Muscle layer of colon (tissue), 2 donors: ENCODE measurements at regions not wholly inside any gene's neighbourhood (a gene's known extent, or its start where the extent isn't known, plus 50 kb on each side); places are given as distances from the start of the nearest gene placed in this dataset.

Source experiments
- H3K27ac ChIP-seq: one replicate; pipeline ENCODE4 v1.7.0; 2013; ENCODE audit warnings: low read depth, mild to moderate bottlenecking, low read length, moderate library complexity
- H3K27me3 ChIP-seq, 2 donors: one replicate each; pipeline ENCODE4 v1.7.0; 2013; ENCODE audit warnings: low read length in 2 of 2, mild to moderate bottlenecking in 2 of 2; ENCODE audit not compliant: insufficient read depth in 2 of 2, control insufficient read depth in 1 of 2
- H3K36me3 ChIP-seq: one replicate; pipeline ENCODE4 v1.7.0; 2013; ENCODE audit warnings: mild to moderate bottlenecking, low read length; ENCODE audit not compliant: insufficient read depth
- H3K4me1 ChIP-seq: one replicate; pipeline ENCODE4 v1.7.0; 2013; ENCODE audit warnings: mild to moderate bottlenecking, low read length; ENCODE audit not compliant: insufficient read depth
- H3K4me3 ChIP-seq, 2 donors: one replicate each; pipeline ENCODE4 v1.7.0; 2013; ENCODE audit warnings: low read length in 2 of 2, low read depth in 1 of 2, mild to moderate bottlenecking in 1 of 2, moderate library complexity in 1 of 2
- H3K9ac ChIP-seq: one replicate; pipeline ENCODE4 v1.7.0; 2013; ENCODE audit warnings: low read length
- H3K9me3 ChIP-seq: one replicate; pipeline ENCODE4 v1.7.0; 2013; ENCODE audit warnings: mild to moderate bottlenecking, low read length
- donor health status: abdominal sarcoma.
- donor health status: Adenocarcinoma of cecum.

DNA sequence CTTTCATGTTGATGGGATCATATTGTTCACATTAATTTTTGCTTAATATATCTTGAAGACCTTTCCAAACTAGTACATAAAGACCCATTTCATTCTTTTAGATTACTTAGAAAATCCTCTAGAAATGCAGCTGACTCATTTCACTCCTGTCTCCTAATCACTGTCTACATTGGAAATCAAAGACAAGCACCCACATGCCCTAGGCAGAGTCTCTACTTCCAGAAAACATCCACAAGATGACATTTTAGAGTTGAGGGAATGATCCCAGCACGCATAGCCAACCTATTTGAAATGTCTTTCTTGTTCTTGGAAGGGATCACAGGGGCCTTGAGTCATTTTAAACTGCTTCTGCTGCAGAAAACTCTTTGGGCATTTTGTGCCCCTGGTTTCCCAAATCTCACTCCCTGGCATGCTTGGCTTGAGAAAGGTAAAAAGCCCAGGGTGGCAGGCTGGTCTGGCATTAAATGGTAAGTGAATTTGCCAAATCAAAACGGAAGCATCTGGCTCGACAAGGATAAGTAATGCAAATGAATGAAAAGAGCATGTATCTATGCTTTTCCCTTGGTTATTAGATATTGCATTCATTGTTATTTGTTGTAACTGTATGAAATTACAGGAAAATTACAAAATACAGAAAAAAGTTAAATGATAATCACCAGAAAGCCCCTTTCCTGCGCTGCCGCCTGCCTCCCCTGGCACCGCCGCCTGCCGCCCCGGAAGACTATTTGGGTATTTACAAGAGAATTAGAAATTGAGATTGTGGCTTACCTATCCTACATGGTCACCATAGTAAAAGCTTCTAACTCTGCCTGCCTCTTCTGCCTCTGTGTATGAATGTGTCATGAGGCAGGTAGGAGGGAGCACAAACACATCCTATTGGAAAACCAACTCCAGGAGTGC, 225.3 kb downstream of the PTEN start:
- no peaks in the 10 kb centered on the region for H3K36me3 ChIP-seq
- H3K27me3 ChIP-seq: no peaks in the 10 kb centered on the region
- no peaks in the 10 kb centered on the region for H3K9me3 ChIP-seq
- no peak overlapping the region for H3K4me3 ChIP-seq
- no peak overlapping the region for H3K27ac ChIP-seq
- no peaks in the 10 kb centered on the region for H3K4me1 ChIP-seq
- H3K9ac ChIP-seq: no peak overlapping the region

DNA sequence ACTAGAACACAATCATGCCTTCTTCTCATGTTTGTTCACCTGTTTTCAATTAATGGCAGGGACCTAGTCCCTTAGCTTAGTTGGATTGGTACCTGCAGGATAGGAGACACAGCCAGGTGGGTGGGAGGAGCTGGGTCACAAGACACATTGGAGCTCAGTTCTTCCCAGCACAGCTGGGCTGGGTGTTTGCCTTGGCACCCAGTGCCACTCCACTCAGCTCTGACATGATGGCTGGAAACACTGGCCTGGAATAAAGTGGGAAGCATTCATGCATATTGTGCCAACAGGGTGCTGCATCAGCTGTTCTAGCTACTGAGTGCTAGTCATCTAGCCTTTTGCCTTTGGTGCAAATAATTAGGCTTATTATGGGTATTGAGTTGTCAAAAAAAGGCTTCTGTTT, 226.1 kb downstream of the PTEN start:
- H3K27me3 ChIP-seq: no peaks in the 10 kb centered on the region
- H3K4me1 ChIP-seq: no peaks in the 10 kb centered on the region
- no peak overlapping the region for H3K27ac ChIP-seq
- no peak overlapping the region for H3K9ac ChIP-seq
- no peaks in the 10 kb centered on the region for H3K9me3 ChIP-seq
- no peaks in the 10 kb centered on the region for H3K36me3 ChIP-seq
- H3K4me3 ChIP-seq: no peak overlapping the region

DNA sequence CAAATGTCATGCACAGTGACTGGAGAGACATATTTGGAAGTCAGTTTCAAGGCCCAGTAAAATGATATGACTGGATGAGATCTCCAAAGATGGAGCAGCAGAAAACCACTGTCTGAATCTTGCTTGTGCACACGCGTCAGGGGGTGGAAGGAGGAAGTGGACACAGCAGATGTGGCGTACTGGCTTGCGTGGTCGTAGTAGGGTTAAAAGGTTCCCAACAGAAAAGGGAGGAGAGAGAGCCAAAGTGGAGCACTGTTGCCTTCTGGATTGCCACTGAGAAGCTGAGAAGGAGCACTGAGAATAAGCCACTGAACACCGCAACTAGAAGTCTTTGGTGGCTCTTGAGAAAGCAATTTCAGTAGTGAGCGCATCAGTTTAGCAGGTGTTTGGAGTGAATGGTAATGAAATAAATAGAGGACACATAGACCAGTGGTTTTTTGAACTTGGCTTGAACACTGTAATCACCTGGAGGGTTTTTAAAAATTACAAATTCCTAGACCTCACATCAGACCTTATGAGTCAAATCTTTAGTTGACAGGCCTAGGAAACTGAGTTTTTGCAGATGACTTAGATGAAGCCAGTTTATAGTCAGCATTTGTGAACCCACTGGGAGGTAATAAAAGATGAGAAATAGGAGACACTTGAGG, 227.3 kb downstream of the PTEN start:
- H3K27me3 ChIP-seq: no peaks in the 10 kb centered on the region
- H3K9me3 ChIP-seq: no peaks in the 10 kb centered on the region
- H3K27ac ChIP-seq: no peak overlapping the region
- H3K4me3 ChIP-seq: no peak overlapping the region
- no peak overlapping the region for H3K9ac ChIP-seq
- peaks cover 5% of the 10 kb centered on the region for H3K4me1 ChIP-seq
- no peaks in the 10 kb centered on the region for H3K36me3 ChIP-seq

DNA sequence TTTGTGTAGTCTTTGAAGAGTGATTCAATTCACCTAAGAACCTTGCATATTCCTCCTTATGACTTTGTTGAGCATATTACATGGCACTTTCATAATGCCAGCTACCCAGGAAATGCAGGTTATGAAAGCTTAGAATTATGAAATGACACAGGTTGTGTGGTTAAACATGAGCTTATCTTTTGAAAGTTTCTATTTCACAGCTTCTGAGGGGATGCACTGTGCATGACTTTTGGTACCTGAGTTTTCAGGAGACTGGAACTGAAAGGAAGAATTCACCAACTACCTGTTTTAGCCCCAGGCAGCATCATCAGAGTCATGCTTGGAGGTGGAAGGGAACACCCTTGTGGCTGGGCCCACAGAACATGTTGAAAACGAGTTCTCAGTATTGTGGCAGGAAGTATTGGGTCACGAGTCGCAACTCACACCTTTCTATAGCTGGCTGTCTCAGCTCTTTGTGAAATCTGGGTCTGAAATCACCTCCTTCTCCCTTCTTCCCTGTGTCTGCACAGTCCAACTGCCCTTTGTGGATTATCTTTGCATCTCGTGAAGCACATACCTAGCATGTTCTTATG, 228.2 kb downstream of the PTEN start:
- Histone ChIP-seq H3K9ac (no peak overlapping the region), H3K36me3 (no peaks in the 10 kb centered on the region), H3K4me1 (peaks cover 10% of the 10 kb centered on the region), H3K27me3 (no peaks in the 10 kb centered on the region), H3K27ac (no peak overlapping the region), H3K4me3 (no peak overlapping the region), H3K9me3 (no peaks in the 10 kb centered on the region)

DNA sequence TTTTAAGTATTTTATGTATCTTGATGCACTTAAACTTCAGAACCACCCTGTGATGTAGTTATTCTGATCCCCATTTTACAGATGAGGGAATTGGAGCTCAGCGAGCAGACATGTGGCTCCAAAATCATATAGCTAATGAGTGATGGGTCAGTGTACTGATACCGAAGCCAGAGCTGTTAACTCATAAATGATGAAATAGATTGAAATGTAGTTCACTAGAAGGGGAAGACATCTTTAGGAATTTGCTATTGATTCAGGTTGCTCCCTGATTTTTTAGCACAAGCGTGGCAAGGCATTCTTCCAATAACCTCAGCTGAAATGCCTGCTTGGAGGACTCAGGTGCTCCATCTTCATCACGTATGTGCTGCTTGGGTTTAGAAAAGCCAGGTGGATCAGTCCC, 228.8 kb downstream of the PTEN start:
- Histone ChIP-seq H3K36me3 (no peaks in the 10 kb centered on the region), H3K4me1 (peaks cover 10% of the 10 kb centered on the region), H3K4me3 (no peak overlapping the region), H3K9ac (no peak overlapping the region), H3K9me3 (no peaks in the 10 kb centered on the region), H3K27me3 (no peaks in the 10 kb centered on the region), H3K27ac (no peak overlapping the region)

DNA sequence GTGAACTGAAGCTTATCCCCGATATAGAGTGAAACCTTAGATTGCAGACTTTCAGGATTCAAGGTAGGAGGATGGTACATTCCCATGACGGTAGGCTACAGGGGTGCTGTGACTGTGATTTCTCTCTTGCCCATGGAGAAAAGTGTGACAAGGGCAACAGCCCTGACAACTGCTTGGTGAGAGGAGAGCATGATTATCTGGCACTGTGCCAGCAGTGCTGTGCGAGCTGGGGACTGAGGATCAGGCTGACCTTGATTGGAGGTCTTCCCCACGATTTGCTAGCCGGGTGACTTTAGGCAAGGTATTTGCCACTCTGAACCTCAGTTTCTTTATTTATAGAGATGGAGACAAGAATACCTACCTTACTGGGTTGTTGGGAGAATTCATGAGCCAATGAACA, 229.5 kb downstream of the PTEN start:
- Histone ChIP-seq H3K4me1 (peaks cover 10% of the 10 kb centered on the region), H3K9me3 (no peaks in the 10 kb centered on the region), H3K27me3 (no peaks in the 10 kb centered on the region), H3K9ac (no peak overlapping the region), H3K36me3 (no peaks in the 10 kb centered on the region), H3K4me3 (no peak overlapping the region), H3K27ac (no peak overlapping the region)

DNA sequence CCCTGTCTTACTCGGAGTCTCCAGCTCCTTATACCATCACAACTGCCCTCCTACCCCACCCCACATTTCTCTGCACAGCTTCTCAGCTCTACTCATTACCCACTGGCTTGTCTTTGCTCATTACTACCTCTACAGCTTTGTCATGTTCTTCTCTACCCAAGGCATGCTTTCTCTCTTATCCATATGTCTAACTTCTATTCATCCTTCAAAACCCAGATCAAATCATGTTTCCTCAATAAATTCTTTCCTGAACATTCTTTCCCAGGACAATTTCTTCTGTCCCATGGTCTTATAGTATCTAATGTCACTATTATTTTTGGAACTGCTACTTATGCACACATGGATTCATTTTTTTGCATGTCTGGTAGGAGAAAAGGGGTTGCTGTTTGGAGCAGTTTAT, 231.4 kb downstream of the PTEN start:
- Histone ChIP-seq H3K9ac (no peak overlapping the region), H3K27ac (no peak overlapping the region), H3K9me3 (no peaks in the 10 kb centered on the region), H3K4me3 (no peak overlapping the region), H3K27me3 (no peaks in the 10 kb centered on the region), H3K36me3 (no peaks in the 10 kb centered on the region), H3K4me1 (peaks cover 10% of the 10 kb centered on the region)

DNA sequence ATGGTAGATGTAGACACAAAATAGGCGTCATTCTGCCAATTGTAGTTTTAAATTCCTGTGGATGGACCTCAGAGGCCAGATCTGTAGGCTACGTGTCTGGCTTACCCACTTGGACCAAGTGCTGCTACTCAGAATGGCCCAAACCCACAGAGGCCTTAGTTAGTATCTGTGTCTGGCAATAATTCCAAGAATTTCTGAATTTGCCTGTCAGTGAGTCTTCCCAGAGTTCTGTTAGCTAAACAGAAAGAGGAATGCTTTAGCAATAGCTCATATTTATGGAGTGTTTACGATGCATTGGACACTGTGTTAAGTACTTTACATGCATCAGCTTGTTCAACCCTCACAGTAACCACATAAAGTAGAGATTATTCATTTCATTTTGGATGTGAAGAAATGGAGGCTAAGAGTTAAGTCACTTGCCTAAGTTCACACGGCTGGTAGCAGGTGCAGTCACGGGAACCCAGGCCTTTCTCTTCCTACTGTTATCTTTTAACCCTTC, 231.8 kb downstream of the PTEN start:
- Histone ChIP-seq H3K4me3 (no peak overlapping the region), H3K4me1 (peaks cover 10% of the 10 kb centered on the region), H3K27me3 (no peaks in the 10 kb centered on the region), H3K9me3 (no peaks in the 10 kb centered on the region), H3K36me3 (no peaks in the 10 kb centered on the region), H3K27ac (no peak overlapping the region), H3K9ac (no peak overlapping the region)

DNA sequence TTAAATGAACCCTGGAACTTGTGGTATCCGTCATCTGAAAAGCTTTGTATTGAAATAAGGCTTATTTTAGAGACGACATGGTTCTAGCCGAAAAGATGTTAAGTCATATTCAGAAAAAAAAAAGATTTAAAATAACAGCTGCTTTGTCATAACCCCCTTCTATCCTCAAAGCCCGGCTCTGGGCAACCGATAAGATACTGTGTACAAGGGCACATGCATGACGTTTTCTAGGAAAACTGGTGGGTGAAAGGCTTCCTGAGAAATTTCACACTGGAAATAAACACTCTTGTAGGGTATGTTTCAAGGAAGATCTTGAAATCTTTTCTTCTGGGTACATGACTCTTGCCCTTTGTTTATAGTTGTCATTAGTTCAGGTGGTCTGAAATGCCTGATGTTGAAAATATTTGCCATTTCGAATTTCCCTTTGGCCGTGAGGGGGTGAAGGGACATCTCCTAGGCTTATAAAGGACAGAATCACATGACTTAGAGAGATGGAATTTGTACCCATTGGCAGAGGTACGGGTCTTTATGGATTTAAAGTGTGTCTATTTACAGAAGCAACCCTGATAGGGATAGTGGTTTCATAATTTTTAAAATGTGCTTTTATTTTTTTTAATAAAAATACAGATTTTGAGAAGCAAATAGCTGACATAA, 232.5 kb downstream of the PTEN start:
- no peaks in the 10 kb centered on the region for H3K36me3 ChIP-seq
- no peak overlapping the region for H3K27ac ChIP-seq
- H3K9me3 ChIP-seq: no peaks in the 10 kb centered on the region
- H3K4me3 ChIP-seq: no peak overlapping the region
- H3K27me3 ChIP-seq: no peaks in the 10 kb centered on the region
- peaks cover 10% of the 10 kb centered on the region for H3K4me1 ChIP-seq
- H3K9ac ChIP-seq: no peak overlapping the region

DNA sequence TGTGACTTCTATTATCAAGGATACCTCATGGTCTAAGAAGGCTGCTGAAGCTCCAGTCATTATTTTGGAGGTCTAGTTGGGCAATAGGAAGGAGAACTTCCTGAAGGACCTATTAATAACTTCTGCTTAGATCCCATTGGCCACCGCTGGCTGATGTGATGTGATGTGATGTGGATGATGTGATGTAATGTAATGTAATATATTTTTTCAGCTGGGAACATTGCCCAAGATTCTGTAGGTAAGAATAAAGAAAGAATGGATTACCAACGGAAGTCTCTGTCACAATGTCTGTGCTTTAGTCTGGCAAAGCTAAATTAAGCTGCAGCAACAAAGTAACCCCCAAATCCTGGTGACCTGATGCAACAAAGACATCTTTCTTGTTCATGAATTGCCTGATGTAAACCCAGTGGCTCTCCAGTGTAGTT, 233.7 kb downstream of the PTEN start:
- H3K9me3 ChIP-seq: no peaks in the 10 kb centered on the region
- H3K9ac ChIP-seq: no peak overlapping the region
- H3K4me3 ChIP-seq: no peak overlapping the region
- peaks cover 10% of the 10 kb centered on the region for H3K4me1 ChIP-seq
- H3K36me3 ChIP-seq: no peaks in the 10 kb centered on the region
- H3K27me3 ChIP-seq: no peaks in the 10 kb centered on the region
- H3K27ac ChIP-seq: no peak overlapping the region

DNA sequence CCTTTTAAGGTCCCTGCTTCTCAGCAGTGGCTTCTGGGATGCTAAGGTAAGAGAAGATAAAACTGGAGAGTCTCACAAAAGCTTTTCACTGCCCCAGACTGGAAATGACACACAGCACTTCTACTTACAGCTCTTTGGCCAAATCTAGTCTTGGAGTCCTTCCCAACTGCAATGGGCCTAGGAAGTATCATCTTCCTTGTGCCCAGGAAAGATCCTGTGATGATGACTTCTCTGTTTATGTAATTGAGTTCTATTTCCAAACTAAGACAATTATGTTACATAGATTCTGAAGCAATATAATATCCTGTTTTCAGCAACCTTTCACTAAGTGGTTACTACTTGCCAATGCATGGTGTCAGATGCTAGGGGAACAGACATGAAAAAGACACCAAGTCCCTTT, 234.1 kb downstream of the PTEN start:
- no peak overlapping the region for H3K4me3 ChIP-seq
- H3K4me1 ChIP-seq: peaks cover 10% of the 10 kb centered on the region
- H3K36me3 ChIP-seq: no peaks in the 10 kb centered on the region
- H3K27me3 ChIP-seq: no peaks in the 10 kb centered on the region
- H3K9me3 ChIP-seq: no peaks in the 10 kb centered on the region
- H3K9ac ChIP-seq: no peak overlapping the region
- H3K27ac ChIP-seq: no peak overlapping the region
